CD14-positive monocyte (primary cell): ENCODE measurements at regions not wholly inside any gene's neighbourhood (a gene's known extent, or its start where the extent isn't known, plus 50 kb on each side); places are given as distances from the start of the nearest gene placed in this dataset.

Source experiments
- DNase-seq, 3 donors: peaks; one replicate each; pipeline ENCODE4 v3.0.0-alpha.2; 2011 to 2022
- H2AFZ ChIP-seq: 2 replicates; pipeline ENCODE4 v1.6.0; 2012; ENCODE audit warnings: mild to moderate bottlenecking, low read depth, low read length, inconsistent platforms; ENCODE audit not compliant: insufficient read depth, poor library complexity, severe bottlenecking
- H3K27ac ChIP-seq, 2 donors: 1 replicate in 1 of 2; 2 replicates in 1 of 2; pipeline ENCODE4 v1.5.1; 2012 to 2013; ENCODE audit warnings: low read length in 2 of 2, control low read depth in 1 of 2, inconsistent platforms in 1 of 2, low read depth in 1 of 2, mild to moderate bottlenecking in 1 of 2
- H3K27me3 ChIP-seq, 2 donors: one replicate each; pipeline versions ENCODE4 v1.6.0 to v1.6.1; 2011 to 2013; ENCODE audit warnings: low read length in 2 of 2; ENCODE audit not compliant: control insufficient read depth in 2 of 2, insufficient read depth in 2 of 2
- H3K36me3 ChIP-seq, 2 donors: replicated peaks in 1 of 2; 1 replicate in 1 of 2; 2 replicates in 1 of 2; pipeline versions ENCODE4 v1.5.1 to v1.6.1; 2012 to 2013; ENCODE audit warnings: low read length in 2 of 2, control low read depth in 1 of 2, inconsistent platforms in 1 of 2, mild to moderate bottlenecking in 1 of 2; ENCODE audit not compliant: insufficient read depth in 2 of 2, control insufficient read depth in 1 of 2
- H3K4me1 ChIP-seq, 2 donors: 1 replicate in 1 of 2; 2 replicates in 1 of 2; pipeline versions ENCODE4 v1.5.1 to v1.6.1; 2012 to 2013; ENCODE audit warnings: low read length in 2 of 2, control low read depth in 1 of 2, inconsistent platforms in 1 of 2, mild to moderate bottlenecking in 1 of 2, moderate library complexity in 1 of 2; ENCODE audit not compliant: insufficient read depth in 2 of 2, control insufficient read depth in 1 of 2
- H3K4me2 ChIP-seq: replicated peaks from 2 replicates; pipeline ENCODE3; 2012; ENCODE audit warnings: low read length, moderate library complexity, mild to moderate bottlenecking; ENCODE audit not compliant: poor library complexity, severe bottlenecking; ENCODE audit errors: extremely low read depth
- H3K4me3 ChIP-seq, 3 experiments: fragments of 200-600 bp in 1 of 3; sonication (generic) in 1 of 3; replicated peaks in 1 of 3; 1 replicate in 2 of 3; 2 replicates in 1 of 3; pipeline ENCODE4 v1.5.1; 2011 to 2013; ENCODE audit warnings: low read length in 3 of 3, mild to moderate bottlenecking in 3 of 3, control low read depth in 2 of 3, low read depth in 2 of 3, inconsistent platforms in 1 of 3, moderate library complexity in 1 of 3
- H3K79me2 ChIP-seq: 2 replicates; pipeline ENCODE4 v1.6.0; 2012; ENCODE audit warnings: mild to moderate bottlenecking, control low read depth, inconsistent platforms, low read length, moderate library complexity; ENCODE audit not compliant: insufficient read depth
- H3K9ac ChIP-seq: 2 replicates; pipeline ENCODE4 v1.6.0; 2017; ENCODE audit warnings: low read length, mild to moderate bottlenecking; ENCODE audit not compliant: insufficient read depth, poor library complexity, severe bottlenecking
- H3K9me3 ChIP-seq, 2 donors: replicated peaks in 1 of 2; 1 replicate in 1 of 2; 2 replicates in 1 of 2; pipeline versions ENCODE4 v1.5.1 to v1.6.1; 2012 to 2013; ENCODE audit warnings: low read length in 2 of 2, control low read depth in 1 of 2; ENCODE audit not compliant: control insufficient read depth in 1 of 2, insufficient read depth in 1 of 2
- H4K20me1 ChIP-seq: 2 replicates; pipeline ENCODE4 v1.6.0; 2012; ENCODE audit warnings: mild to moderate bottlenecking, low read length, control low read depth, moderate library complexity; ENCODE audit not compliant: insufficient read depth
- H3K27ac Mint-ChIP-seq, 7 donors: one replicate each; pipeline ENCODE4 v1.8.0; 2020; ENCODE audit warnings: mild to moderate bottlenecking in 7 of 7, mixed read lengths in 7 of 7, moderate library complexity in 6 of 7, inconsistent platforms in 2 of 7
- H3K27me3 Mint-ChIP-seq, 3 donors: one replicate each; pipeline ENCODE4 v1.8.0; 2021 to 2022; ENCODE audit warnings: low read depth in 3 of 3, mild to moderate bottlenecking in 3 of 3, mixed read lengths in 3 of 3, moderate library complexity in 3 of 3, inconsistent platforms in 1 of 3
- H3K36me3 Mint-ChIP-seq, 2 donors: one replicate each; pipeline ENCODE4 v1.8.0; 2020; ENCODE audit warnings: mixed read lengths in 2 of 2, inconsistent platforms in 1 of 2, mild to moderate bottlenecking in 1 of 2
- H3K4me1 Mint-ChIP-seq: one replicate; pipeline ENCODE4 v1.8.0; 2020; ENCODE audit warnings: mild to moderate bottlenecking, mixed read lengths
- H3K4me3 Mint-ChIP-seq, 2 donors: one replicate each; pipeline ENCODE4 v1.8.0; 2020; ENCODE audit warnings: mild to moderate bottlenecking in 2 of 2, mixed read lengths in 2 of 2, moderate library complexity in 1 of 2
- H3K9me3 Mint-ChIP-seq, 7 donors: one replicate each; pipeline ENCODE4 v1.8.0; 2020 to 2022; ENCODE audit warnings: mixed read lengths in 7 of 7, mild to moderate bottlenecking in 6 of 7, moderate library complexity in 6 of 7, inconsistent platforms in 2 of 7
- WGBS: methylation state at CpG from one replicate; pipeline ENCODE4 v1.1.5; 2013; ENCODE audit warnings: missing lambda C conversion rate; ENCODE audit not compliant: insufficient coverage; 5-methylcytosine and 5-hydroxymethylcytosine counted together
- intact Hi-C, 2 donors: fragments of 100-400 bp; cut with micrococcal nuclease; formaldehyde crosslinking; loops; one replicate each; pipeline versions ENCODE4 v1.15.0 to v1.15.1; 2023
- TF ChIP-seq, protein P1 (sequence below): fragments of 200-600 bp; IDR thresholded peaks from one replicate; pipeline ENCODE4 v1.8.0; 2022; ENCODE audit warnings: antibody characterized with exemption, mild to moderate bottlenecking

- H3K9me3 Mint-ChIP-seq: peaks cover 0 to 1% (median 0%) of the 10 kb centered on the region in 7 donors
- H3K36me3 Mint-ChIP-seq: no peaks in the 10 kb centered on the region
- TF ChIP-seq, protein P1, sequence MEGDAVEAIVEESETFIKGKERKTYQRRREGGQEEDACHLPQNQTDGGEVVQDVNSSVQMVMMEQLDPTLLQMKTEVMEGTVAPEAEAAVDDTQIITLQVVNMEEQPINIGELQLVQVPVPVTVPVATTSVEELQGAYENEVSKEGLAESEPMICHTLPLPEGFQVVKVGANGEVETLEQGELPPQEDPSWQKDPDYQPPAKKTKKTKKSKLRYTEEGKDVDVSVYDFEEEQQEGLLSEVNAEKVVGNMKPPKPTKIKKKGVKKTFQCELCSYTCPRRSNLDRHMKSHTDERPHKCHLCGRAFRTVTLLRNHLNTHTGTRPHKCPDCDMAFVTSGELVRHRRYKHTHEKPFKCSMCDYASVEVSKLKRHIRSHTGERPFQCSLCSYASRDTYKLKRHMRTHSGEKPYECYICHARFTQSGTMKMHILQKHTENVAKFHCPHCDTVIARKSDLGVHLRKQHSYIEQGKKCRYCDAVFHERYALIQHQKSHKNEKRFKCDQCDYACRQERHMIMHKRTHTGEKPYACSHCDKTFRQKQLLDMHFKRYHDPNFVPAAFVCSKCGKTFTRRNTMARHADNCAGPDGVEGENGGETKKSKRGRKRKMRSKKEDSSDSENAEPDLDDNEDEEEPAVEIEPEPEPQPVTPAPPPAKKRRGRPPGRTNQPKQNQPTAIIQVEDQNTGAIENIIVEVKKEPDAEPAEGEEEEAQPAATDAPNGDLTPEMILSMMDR: no peak
- Histone ChIP-seq H3K27ac (no peak overlapping the region), H3K4me1 (no peaks in the 10 kb centered on the region), H3K36me3 (no peaks in the 10 kb centered on the region), H3K27me3 (no peaks in the 10 kb centered on the region), H3K4me2 (no peak overlapping the region), H3K79me2 (no peaks in the 10 kb centered on the region), H3K9me3 (no peaks in the 10 kb centered on the region), H3K4me3 (no peak overlapping the region), H2AFZ (no peak overlapping the region), H3K9ac (no peak overlapping the region), H4K20me1 (no peaks in the 10 kb centered on the region)
- peaks cover 0 to 3% (median 1%) of the 10 kb centered on the region in 3 donors for H3K27me3 Mint-ChIP-seq
- WGBS: no CpG with 5 or more reads among the region's 3 CpGs
- H3K27ac Mint-ChIP-seq: no peak overlapping the region
- no peak overlapping the region for H3K4me3 Mint-ChIP-seq
- DNase-seq: no peak
- intact Hi-C loops: no loop called here
- H3K4me1 Mint-ChIP-seq: peaks cover 2% of the 10 kb centered on the region
These were observed 175.9 kb upstream of the SGK1 start for GRCh38 chr6:134493789-134494188.

DNA sequence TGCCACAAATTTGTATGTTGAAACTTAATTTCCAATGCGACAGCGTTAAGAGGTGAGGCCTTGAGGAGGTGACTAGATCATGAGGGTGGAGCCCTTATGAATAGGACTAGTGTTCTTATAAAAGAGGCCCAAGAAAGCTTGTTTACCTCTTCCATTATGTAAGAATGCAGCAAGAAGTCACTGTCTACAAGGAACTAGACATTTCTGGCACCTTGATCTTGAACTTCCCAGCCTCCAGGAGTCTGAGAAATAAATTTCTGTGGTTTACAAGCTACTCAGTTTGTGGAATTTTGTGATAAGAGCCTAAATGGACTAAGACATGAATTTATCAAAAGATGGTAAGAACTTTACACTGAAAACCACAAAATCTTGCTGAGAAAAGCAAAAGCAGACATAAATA lies 173.6 kb upstream of the SGK1 start:
- WGBS: no CpG with 5 or more reads among the region's 2 CpGs
- TF ChIP-seq, protein P1: no peak
- H2AFZ ChIP-seq: no peak overlapping the region
- H3K27me3 ChIP-seq: no peaks in the 10 kb centered on the region
- H3K9me3 ChIP-seq: no peaks in the 10 kb centered on the region
- H3K4me1 ChIP-seq: no peaks in the 10 kb centered on the region
- H3K4me2 ChIP-seq: no peak overlapping the region
- H3K79me2 ChIP-seq: no peaks in the 10 kb centered on the region
- Mint-ChIP-seq H3K4me1 (no peaks in the 10 kb centered on the region), H3K36me3 (peaks cover 0 to 3% of the 10 kb centered on the region in 2 donors), H3K27ac (no peak overlapping the region), H3K27me3 (peaks cover 0 to 2% (median 1%) of the 10 kb centered on the region in 3 donors), H3K9me3 (peaks cover 0 to 6% (median 0%) of the 10 kb centered on the region in 7 donors), H3K4me3 (no peak overlapping the region)
- H3K9ac ChIP-seq: no peak overlapping the region
- H4K20me1 ChIP-seq: no peaks in the 10 kb centered on the region
- no peak overlapping the region for H3K4me3 ChIP-seq
- H3K36me3 ChIP-seq: no peaks in the 10 kb centered on the region
- H3K27ac ChIP-seq: no peak overlapping the region
- no peak for DNase-seq
- intact Hi-C loops: no loop called here
